22Rv1 (cell line): ENCODE measurements at regions not wholly inside any gene's neighbourhood (a gene's known extent, or its start where the extent isn't known, plus 50 kb on each side); places are given as distances from the start of the nearest gene placed in this dataset.
"Not testable (repeated sequence)": the region's sequence is repeated elsewhere in the genome, so short reads cannot be mapped to it uniquely, and the experiment has no call there.

Experiments used
- CTCF ChIP-seq: fragments of 450-650 bp; IDR thresholded peaks from 2 replicates; pipeline ENCODE4 v1.5.1; 2017; ENCODE audit warnings: mild to moderate bottlenecking
- ZFX ChIP-seq: fragments of 450-650 bp; IDR thresholded peaks from 2 replicates; pipeline ENCODE4 v1.6.1; 2017; ENCODE audit warnings: antibody characterized with exemption, borderline replicate concordance

GRCh38 chr1:120658622-120659021 is 65.1 kb upstream of the NBPF26 start:
- not testable (repeated sequence) for TF ChIP-seq CTCF, ZFX
